ENCODE measurements at regions not wholly inside any gene's neighbourhood (a gene's known extent, or its start where the extent isn't known, plus 50 kb on each side); places are given as distances from the start of the nearest gene placed in this dataset.

- H3K9me3 ChIP-seq (ENCODE audit: insufficient read depth, low read length, severe bottlenecking), result no peaks in the 10 kb centered on the region
- no peaks in the 10 kb centered on the region for H4K20me1 ChIP-seq (ENCODE audit: insufficient read depth, low read length)
- H3K4me1 ChIP-seq (ENCODE audit: insufficient read depth, low read length), result no peaks in the 10 kb centered on the region; the same call in 1 of the 2 replicates
- H3K4me3 ChIP-seq (ENCODE audit: low read depth in 1 of 2, low read length in 2 of 2), result no peak overlapping the region
- H3K36me3 ChIP-seq (ENCODE audit: insufficient read depth, low read length), result no peaks in the 10 kb centered on the region
- TF ChIP-seq CTCF (IDR thresholded peaks at IDR 0.05; ENCODE audit: borderline replicate concordance, extremely low read depth, low read length, poor library complexity, severe bottlenecking) (no peak), EZH2 (IDR thresholded peaks at IDR 0.05; ENCODE audit: borderline replicate concordance, low read depth, low read length, severe bottlenecking) (no peak)
- no peak overlapping the region for H3K27ac ChIP-seq (ENCODE audit: low read length)
- DNase-seq (no peak), ATAC-seq (ENCODE audit: insufficient read depth, low read depth) (no peak)
- H3K27me3 ChIP-seq (ENCODE audit: insufficient read depth, low read length, poor library complexity), result no peaks in the 10 kb centered on the region
- no peak overlapping the region for H3K9ac ChIP-seq (ENCODE audit: low read depth, low read length)
- H3K79me2 ChIP-seq (ENCODE audit: insufficient read depth, low read length), result no peaks in the 10 kb centered on the region
- no peak overlapping the region for H3K4me2 ChIP-seq (ENCODE audit: insufficient read depth, low read length)
- no peak overlapping the region for H2AFZ ChIP-seq (ENCODE audit: low read depth, low read length)
Measured at GRCh38 chr22:23392420-23393121, 187.5 kb downstream of the IGLL1 start.

- no peaks in the 10 kb centered on the region for H3K9me3 ChIP-seq (ENCODE audit: insufficient read depth, low read length, severe bottlenecking)
- no peaks in the 10 kb centered on the region for H4K20me1 ChIP-seq (ENCODE audit: insufficient read depth, low read length)
- H3K27me3 ChIP-seq (ENCODE audit: insufficient read depth, low read length, poor library complexity), result no peaks in the 10 kb centered on the region
- H3K9ac ChIP-seq (ENCODE audit: low read depth, low read length), result no peak overlapping the region
- H3K4me1 ChIP-seq (ENCODE audit: insufficient read depth, low read length), result no peaks in the 10 kb centered on the region
- TF ChIP-seq CTCF (IDR thresholded peaks at IDR 0.05; ENCODE audit: borderline replicate concordance, extremely low read depth, low read length, poor library complexity, severe bottlenecking) (no peak), EZH2 (IDR thresholded peaks at IDR 0.05; ENCODE audit: borderline replicate concordance, low read depth, low read length, severe bottlenecking) (no peak)
- no peak overlapping the region for H3K4me3 ChIP-seq (ENCODE audit: low read depth in 1 of 2, low read length in 2 of 2)
- H3K36me3 ChIP-seq (ENCODE audit: insufficient read depth, low read length), result no peaks in the 10 kb centered on the region
- no peak for ATAC-seq (ENCODE audit: insufficient read depth, low read depth)
- H2AFZ ChIP-seq (ENCODE audit: low read depth, low read length), result no peak overlapping the region
- H3K27ac ChIP-seq (ENCODE audit: low read length), result no peak overlapping the region
- no peak for DNase-seq
- H3K4me2 ChIP-seq (ENCODE audit: insufficient read depth, low read length), result no peak overlapping the region
- no peaks in the 10 kb centered on the region for H3K79me2 ChIP-seq (ENCODE audit: insufficient read depth, low read length)
Measured at GRCh38 chr22:23391022-23391421, 189.1 kb downstream of the IGLL1 start.

GRCh38 chr22:23389271-23390071 is 190.6 kb downstream of the IGLL1 start:
- Histone ChIP-seq H3K4me2 (ENCODE audit: insufficient read depth, low read length) (no peak overlapping the region), H3K4me3 (ENCODE audit: low read depth in 1 of 2, low read length in 2 of 2) (no peak overlapping the region), H3K9me3 (ENCODE audit: insufficient read depth, low read length, severe bottlenecking) (no peaks in the 10 kb centered on the region), H3K27ac (ENCODE audit: low read length) (no peak overlapping the region), H2AFZ (ENCODE audit: low read depth, low read length) (no peak overlapping the region), H3K27me3 (ENCODE audit: insufficient read depth, low read length, poor library complexity) (no peaks in the 10 kb centered on the region), H4K20me1 (ENCODE audit: insufficient read depth, low read length) (no peaks in the 10 kb centered on the region), H3K79me2 (ENCODE audit: insufficient read depth, low read length) (no peaks in the 10 kb centered on the region), H3K9ac (ENCODE audit: low read depth, low read length) (no peak overlapping the region), H3K4me1 (ENCODE audit: insufficient read depth, low read length) (no peaks in the 10 kb centered on the region), H3K36me3 (ENCODE audit: insufficient read depth, low read length) (no peaks in the 10 kb centered on the region)
- ATAC-seq (ENCODE audit: insufficient read depth, low read depth) (no peak), DNase-seq (no peak)
- no peak for TF ChIP-seq CTCF (IDR thresholded peaks at IDR 0.05; ENCODE audit: borderline replicate concordance, extremely low read depth, low read length, poor library complexity, severe bottlenecking)
- no peak for TF ChIP-seq EZH2 (IDR thresholded peaks at IDR 0.05; ENCODE audit: borderline replicate concordance, low read depth, low read length, severe bottlenecking)

Measured in DND-41 (cell line).